HG03439 (cell line): ENCODE measurements at regions not wholly inside any gene's neighbourhood (a gene's known extent, or its start where the extent isn't known, plus 50 kb on each side); places are given as distances from the start of the nearest gene placed in this dataset.

ENCODE experiments used
- ATAC-seq: cut with Tn5 transposase; IDR thresholded peaks from one replicate; pipeline ENCODE4 v1.9.1; 2021; ENCODE audit warnings: mild to moderate bottlenecking, moderate library complexity; ENCODE audit not compliant: unreplicated experiment

DNA sequence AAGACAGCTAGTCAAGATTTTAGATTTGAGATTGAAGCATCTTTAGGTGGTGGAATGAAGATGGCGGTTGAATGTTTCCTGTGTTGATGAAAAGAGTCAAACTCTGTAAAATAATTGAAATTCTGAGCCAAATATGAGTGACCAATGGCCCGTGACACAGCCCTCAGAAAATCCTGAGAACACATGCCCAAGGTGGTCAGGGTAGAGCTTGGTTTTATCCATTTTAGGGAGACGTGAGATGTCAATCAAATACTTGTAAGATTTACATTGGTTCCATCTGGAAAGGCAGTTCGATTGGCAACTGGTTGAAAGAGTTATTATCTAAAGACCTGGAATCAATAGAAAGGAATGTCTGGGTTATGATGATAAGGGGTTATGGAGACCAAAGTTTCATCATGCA is 198.0 kb upstream of the AGAP1 start:
- no peak for ATAC-seq

DNA sequence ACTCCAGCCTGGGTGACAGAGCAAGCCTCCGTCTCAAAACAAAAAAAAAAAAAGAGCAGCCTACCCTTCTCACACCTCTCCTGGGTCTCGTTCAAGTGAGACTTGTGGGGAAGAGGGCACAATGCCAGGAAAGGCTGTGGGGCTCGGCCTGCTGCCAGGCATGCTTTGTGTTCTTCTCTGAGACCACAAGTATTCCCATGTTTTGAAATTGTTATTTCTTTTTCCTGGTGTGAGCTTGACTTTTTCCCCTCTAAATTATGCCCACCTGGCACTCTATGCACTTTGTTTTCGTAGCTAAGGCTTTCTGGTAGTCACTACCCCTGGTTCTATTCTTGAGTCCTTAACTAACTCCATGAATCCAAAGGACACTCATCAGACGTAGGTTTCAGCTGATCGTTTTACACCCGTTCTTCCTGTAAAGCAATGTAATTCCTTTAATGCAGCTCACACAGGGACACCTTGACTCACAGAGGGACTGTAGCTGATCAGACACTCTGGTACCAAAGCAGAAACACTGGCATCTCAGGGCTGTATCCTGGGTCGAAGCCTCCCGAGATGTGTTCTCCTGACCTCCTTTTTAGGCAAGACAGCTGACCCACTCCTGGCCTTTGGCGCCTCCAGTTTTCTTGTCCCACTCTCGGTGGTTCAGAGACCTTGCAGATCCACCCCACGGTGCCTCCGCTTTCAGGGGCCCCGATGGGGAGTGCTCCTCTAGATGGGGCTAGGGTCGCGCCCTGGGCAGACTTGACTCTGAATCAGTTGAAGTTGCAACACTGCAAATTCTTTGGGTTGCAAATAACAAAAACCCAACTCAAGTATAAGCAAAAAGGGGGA is 193.3 kb upstream of the AGAP1 start:
- no peak for ATAC-seq

DNA sequence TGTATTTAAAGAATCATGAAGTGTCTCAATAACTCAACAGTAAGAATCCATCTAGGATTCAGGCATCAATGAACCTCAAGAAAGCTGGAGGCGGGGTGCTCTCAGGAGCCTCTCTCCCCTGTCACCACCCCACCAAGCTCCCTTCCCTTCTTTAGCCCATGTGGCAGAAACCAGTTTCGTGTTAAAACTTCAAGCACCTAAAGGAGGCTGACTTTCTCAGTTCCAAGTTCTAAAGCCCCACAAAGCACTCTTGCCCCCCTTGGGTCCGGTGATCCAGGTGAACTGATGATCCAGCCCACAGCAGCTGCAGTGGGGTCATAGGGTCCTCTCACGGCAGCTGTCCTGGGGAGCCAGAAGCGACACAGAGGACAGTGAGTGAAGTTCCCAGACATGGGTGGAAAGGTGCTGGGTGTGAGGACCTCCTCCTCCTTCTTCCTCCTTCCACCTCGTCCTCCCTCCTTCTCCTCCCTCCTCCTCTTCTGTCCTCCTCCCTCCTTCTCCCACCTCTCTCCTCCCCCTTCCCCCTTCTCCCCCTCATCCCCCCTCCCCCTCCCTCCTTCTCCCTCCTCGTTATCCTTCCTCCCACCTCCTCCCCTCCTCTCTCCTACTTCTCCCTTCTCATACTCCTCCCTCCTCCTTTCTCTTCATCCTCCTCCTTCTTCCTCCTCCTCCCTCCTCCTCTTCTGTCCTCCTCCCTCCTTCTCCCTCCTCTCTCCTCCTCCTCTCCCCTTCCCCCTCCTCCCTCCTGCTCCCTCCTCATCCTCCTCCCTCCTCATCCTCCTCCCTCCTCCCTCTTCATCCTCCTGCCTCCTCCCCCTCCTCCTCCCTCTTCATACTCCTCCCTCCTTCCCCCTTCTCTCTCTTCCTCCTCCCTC is 192.4 kb upstream of the AGAP1 start:
- no peak for ATAC-seq

DNA sequence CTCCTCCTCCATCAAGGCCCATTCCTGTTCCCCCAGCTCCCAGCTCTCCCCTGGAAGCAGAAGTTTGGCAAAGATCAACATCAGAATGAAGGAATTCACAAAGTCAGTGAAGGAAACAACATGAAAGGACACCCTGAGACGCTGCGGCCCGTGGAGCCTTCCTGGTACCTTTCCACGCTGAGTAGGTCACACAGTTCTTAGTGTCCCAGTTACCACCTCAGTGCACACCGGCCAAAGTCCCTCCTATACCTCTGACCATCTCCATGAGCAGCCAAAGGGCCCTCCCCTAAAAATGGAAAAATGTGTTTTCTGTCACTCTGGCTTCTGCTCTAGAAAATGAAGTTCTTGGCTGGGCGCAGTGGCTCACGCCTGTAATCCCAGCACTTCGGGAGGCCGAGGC is 191.6 kb upstream of the AGAP1 start:
- ATAC-seq: no peak

DNA sequence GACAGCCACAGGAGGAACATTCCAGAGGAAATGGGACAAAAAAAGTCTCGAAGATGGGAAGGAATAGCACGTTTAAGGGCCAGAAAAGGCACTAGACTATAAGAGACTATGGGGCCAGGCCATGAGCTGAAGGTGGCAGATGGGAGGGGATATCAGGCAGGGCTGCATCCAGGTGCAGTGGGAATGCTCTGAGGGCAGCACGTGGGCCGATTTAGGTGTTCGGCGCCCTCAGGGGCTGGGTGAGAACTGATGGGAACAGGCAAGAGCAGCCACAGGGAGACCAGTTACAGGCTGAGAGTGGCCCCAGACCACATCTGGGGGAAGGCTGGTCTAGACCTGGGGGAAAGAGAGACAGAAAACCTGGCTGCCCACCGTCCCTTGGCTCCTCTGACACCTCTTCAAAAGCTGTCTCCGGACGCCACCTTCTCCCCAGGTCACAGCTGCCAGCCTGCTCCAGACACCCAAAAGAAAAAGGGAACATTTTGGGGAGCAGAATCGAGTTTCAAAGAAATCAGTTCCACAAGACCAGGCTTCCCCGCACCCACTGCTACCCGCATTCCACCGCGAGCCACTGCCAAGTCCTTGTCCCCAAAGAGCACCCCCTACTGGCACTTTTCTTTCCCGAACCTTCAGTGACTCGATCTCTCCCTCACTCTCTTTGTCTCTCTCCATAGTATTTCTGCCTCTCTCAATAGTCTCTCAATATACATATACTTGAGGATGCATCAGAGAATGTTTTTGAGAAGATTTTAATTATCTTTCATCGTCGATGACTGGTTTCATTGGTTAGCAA is 190.1 kb upstream of the AGAP1 start:
- no peak for ATAC-seq

DNA sequence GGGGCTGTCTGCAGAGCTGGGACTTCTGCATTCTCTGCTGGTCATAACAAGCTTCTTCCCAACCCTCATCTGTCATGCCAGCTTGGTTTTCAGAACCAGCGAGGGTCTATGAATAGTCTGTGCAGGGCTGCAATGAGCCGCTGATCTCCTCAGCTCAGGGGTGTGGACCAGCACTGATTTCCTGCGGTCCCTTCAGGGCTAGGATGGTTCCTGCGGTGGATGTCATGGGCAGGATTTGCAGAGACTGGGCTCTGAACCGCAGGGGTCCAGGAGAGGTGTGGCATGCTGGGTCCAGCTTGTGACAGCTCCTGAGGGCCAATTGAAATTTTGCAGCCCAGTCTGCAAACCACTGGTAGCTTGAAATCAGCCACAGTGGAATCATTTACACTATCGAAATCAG is 188.2 kb upstream of the AGAP1 start:
- no peak for ATAC-seq

DNA sequence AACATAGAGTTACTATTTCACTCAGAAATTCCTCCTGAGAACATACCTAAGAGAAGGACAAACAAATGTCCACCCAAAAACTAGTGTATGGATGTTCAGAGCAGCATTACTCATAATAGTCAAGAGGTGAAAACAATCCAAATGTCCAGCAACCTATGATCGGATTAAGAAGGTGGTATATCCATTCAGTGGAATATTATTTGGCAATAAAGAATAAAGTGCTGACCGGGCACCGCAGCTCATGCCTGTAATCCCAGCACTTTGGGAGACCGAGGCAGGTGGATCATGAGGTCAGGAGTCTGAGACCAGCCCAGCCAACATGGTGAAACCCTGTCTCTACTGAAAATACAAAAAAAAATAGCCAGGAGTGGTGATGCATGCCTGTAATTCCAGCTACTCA is 182.8 kb upstream of the AGAP1 start:
- ATAC-seq: no peak

DNA sequence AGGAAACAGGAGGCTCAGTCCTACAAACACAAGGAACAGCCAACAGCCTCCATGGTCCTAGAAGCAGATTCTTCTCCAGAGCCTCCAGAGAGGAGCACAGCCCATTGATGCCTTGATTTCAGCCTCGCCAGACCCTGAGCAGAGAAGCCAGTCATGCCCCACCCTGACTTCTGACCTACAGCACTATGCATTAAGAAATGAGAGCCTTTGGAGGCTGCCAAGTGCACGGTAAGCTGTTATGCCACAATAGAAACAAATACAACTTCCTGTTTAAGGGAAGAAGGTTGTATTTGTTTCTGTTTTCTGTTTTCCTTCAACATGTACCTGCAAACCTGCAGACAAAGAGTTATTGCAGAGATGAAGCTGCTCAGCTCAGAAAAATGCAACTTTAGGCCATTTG is 181.3 kb upstream of the AGAP1 start:
- ATAC-seq: no peak

DNA sequence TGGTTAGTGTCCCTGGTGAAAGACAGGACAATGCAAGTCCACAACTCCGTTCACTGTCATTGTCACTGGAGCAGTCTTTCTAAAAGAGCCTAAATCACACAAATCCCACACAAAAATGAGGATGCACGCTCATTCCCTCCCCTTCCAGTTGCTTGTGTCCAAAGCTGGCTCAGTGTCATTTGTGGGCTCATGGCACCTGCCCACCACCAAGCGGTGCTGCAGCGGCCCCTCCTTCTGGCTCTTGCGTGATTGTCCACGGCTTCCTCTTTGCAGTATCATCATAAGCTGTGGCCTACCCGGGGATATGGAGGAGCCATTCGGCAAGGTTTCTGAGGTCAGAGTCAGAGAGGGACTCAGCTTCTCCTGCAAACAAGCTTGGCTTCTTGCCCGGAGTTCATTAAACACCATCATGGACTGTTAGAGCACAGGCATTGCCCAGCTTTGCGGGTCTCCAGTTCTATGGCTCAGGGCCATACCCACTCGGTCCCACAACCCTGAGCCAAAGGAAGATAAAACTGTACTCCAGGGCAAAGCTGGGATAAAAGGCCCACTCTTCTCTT is 179.4 kb upstream of the AGAP1 start:
- ATAC-seq: no peak

DNA sequence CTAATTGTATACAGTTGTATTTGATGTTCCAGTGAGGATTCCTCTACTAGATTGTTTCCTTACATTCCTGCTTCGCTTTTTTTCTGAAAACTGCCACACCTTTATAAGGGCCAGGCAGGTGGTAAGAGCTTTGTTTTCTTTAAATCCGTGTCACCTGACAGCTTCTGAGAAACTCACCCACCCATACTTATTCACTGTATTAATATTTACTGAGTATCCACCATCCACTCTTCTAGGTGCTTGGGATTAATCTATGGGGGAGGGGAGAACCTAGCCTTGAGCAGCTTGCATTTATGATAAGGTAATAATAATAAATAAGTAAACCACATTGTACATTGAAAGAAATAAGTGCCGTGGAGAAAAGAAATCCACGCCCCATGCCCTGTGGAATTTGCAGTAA is 174.7 kb upstream of the AGAP1 start:
- no peak for ATAC-seq

DNA sequence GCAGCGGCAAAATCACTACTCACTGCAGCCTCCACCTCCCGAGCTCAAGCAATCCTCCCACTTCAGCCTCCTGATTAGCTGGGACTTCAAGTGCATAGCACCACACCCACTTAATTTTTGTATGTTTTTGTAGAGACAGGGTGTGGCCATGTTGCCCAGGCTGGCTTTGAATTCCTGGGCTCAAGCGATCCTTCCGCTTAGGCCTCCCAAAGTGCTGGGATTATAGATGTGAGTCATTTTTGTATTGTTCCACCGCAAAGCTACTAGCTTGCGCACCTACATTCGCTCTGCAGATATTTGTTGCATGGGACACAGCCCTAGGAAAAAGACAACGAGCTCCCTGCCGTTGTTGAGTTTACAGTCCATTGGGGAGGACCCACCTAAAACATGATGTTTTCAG is 173.5 kb upstream of the AGAP1 start:
- ATAC-seq: no peak

DNA sequence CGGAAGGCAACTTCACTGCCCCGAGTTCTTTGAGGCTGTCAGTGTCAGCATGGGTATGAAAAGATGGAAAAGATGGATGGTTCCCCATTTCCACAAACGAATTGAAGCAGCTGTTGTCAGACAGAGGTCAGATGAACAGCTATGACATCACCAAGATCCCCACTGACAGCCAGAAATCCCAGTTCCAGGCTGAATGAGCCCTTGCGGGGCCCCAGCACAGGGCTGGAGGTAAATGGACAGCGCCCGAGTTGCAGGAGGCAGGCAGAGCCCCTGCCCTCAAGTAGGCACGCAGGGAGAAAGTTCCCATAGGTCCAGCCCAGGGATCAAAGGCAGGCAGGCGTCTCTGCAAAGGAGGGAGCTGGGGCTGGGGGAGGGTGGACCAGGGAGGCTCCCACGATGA is 169.5 kb upstream of the AGAP1 start:
- no peak for ATAC-seq

DNA sequence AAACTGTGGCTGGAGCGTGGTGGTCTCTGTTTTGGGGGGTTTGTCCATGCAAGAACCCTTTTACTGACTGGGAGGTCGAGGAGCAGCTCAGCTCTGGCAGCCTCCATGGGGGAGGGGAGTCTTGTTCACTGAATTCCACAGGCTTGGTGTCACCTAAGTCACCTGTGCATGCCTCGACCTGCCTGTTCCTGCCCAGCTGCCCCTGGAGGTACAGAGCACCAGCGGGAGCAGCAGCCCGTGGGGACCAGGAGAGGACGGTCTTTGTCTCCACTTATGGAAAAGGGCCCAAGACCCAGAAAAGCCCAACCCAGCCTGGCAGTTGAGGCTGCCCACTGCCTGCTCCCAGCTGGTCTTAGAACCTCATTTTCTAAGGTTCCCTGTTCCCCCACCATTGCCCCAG is 168.7 kb upstream of the AGAP1 start:
- ATAC-seq: no peak

DNA sequence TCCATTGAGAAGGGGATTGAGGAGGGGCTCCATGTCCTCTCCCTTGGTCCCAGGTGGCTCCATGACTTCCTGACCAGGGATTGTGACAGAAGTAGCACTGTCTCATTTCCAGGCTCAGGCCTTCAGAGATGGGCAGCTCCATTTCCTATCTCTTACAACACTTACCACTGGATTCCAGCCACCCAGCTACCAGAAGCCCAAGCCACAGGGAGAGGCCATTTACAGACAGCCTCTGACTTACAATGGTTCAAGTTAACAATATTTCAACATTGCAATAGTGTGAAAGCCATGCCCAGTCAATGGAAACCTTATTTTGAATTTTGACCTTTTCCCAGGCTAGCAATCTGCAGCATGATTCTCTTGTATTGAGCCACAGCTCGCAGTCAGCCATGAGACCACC is 164.9 kb upstream of the AGAP1 start:
- ATAC-seq: no peak

DNA sequence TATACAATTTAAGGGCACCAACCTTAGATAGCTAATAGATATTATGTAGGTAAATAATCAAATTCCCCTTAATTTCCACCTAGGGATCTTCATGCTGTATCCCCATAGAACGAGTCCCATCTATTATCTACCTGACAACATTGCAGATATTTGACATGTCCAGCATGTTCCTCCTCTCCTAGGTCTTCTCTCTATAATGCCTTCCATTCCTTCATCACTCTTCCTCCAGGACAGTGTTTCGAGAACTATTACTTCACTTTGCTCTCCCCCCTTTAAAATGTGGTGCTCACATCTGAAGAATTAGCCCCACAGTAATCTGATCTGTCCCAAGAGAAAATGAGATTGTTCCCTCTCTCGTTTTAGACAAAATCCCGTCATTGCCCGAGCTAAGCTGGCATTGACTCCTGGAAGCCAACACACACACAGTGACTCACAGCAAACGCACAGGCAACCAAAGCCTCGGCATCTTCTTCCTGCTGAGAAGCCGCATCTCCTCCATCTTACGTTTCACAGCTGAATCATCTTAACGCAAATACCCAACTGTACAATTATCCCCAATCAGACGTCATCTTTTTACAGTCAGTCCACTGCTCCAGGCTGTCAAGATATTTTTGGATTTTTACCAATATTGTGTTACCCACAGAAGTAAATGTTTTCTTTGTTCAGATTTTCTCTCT is 162.9 kb upstream of the AGAP1 start:
- ATAC-seq: no peak

DNA sequence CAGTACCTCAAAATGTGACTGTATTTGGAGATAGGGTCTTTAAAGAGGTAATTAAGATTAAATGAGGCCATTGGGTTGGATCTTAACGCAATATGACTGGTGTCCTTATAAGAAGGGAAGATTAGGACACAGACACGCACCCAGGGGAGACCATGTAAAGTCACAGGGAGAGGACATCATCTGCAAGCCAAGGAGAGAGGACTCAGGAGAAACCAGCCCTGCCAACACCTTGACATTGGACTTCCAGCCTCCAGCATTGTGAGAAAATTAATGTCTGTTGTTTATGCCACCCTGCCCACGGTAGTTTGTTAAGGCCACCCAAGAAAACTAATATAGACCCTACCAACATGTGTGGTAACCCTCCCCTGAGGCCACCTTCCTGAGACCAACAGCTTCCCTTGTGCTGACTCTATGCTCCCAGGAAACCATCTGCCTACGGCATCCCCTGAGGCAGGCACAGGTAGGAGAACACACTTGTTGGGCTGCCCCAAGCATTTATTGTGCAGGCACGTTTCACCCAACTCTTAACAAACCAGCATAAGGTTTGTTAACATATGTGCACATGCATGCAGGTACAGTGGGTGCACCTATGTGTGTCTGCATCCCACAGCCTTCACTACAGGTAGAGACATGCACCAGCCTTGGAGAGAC is 161.5 kb upstream of the AGAP1 start:
- ATAC-seq: no peak

DNA sequence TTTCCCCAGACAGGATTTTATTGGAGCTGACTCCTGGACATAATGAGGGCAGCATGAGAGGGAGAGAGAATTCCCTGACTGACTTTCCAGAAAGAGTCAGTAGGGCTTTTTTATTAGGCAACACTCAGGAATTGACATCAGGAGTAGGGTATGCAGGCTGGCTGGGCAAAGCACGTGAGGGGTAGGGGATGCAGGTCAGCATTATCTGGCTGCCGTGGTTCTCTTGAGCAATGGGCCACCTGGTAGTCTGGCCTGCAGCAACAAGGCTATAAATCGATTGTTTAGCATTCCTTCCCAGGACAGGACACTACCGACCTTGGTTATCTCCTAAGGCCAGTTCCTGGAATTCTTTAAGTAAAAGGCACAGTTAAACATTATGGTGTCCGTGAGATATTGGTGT is 160.8 kb upstream of the AGAP1 start:
- no peak for ATAC-seq

DNA sequence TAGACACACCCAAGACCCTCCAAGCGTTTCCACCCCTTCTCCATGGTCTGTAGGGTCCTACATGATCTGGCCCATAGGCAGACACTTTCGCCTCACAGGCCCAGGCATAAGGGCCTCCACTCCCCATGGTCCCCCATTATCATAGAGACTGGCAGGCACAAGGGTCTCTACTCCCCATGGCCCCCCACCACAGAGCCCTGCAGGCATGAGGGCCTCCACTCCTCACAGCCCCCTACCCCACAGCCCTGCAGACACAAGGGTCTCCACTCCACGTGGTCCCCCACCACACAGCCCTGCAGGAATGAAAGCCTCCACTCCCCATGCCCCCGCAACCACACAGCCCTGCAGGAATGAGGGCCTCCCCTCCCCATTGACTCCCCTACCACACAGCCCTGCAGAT is 159.7 kb upstream of the AGAP1 start:
- no peak for ATAC-seq

DNA sequence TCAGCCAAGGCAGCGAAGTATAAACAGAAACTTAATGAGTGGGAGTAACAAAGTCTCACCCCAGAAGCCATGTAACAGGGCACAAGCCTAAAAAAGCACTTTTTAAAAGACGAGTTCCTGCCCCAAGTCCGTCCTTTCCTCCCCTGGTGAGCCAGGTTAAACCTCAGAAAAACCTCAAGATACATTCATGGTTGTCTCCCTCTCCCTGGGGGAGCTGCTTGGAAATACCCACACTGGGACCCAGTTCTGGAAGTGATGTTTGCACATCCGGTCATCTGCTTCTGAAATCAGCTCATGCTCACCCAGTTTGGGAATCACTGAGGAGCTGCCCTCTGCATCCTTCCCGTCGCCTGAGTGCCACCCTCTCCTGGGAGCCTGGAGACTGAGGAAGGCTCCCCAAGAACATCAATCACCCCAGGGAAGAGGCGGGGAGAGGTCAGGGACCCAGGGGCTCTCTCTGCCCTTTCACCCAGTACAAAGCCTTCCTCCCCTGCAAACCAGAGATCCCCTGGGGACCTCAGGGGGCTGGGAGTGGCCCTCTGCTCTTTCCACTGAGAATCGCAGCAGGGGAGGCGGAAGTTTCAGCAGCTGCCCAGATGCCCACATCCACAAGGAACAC is 150.6 kb upstream of the AGAP1 start:
- no peak for ATAC-seq

DNA sequence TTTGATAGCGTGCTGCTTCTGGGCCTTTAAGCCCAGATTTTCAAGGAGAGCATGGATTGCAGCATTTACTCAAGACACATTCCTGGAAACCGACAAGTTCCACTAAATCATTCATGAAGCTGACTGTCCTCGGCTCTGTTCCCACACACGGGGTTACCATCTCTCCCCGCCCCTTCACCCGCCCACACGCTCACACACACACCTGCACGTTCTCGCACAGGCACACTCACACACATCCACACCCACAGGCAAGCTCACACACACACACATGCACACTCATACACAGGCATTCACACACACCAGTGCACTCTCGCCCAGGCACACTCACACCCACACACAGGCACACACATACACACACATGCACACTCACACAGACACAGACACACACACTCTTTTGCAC is 150.0 kb upstream of the AGAP1 start:
- ATAC-seq: no peak
